NCI-H2171 (cell line): ENCODE measurements at regions not wholly inside any gene's neighbourhood (a gene's known extent, or its start where the extent isn't known, plus 50 kb on each side); places are given as distances from the start of the nearest gene placed in this dataset.
"Not testable (repeated sequence)": the region's sequence is repeated elsewhere in the genome, so short reads cannot be mapped to it uniquely, and the experiment has no call there.

Experiments used
- DNase-seq: peaks from one replicate; lab custom pipeline; 2025; lab: John Stamatoyannopoulos, UW

DNA sequence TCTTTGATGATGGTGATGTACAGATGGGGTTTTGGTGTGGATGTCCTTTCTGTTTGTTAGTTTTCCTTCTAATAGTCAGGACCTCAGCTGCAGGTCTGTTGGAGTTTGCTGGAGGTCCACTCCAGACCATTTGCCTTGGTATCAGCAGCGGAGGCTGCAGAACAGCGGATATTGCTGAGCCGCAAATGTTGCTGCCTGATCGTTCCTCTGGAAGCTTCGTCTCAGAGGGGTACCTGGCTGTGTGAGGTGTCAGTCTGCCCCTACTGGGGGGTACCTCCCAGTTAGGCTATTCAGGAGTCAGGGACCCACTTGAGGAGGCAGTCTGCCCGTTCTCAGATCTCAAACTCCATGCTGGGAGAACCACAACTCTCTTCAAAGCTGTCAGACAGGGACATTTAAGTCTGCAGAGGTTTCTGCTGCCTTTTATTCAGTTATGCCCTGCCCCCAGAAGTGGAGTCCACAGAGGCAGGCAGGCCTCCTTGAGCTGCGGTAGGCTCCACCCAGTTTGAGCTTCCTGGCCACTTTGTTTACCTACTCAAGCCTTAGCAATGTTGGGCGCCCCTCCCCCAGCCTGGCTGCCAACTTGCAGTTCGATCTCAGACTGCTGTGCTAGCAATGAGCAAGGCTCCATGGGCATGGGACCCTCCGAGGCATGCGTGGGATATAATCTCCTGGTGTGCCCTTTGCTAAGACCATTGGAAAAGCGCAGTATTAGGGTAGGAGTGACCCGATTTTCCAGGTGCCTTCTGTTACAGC is 264.5 kb downstream of the MATN1 start:
- DNase-seq = not testable (repeated sequence)

DNA sequence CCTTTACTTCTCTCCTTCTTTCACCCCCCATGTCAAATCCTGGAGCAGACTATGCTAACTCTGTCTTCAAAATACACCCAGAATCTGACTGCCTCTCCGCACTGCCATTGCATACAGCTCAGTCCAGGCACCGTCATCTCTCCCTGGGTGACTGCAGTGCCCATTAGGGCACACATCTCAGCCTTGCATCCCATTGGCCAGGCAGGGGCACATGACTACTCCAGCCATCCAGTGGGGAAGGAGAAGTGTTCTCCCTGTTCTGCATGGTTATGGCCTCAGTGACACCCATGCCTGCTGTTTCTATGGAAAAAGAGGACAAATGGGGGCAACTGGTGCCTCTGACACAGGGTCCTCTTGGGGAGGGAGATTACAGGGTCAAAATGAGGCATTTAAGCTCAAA is 270.5 kb downstream of the MATN1 start:
- DNase-seq = no peak

DNA sequence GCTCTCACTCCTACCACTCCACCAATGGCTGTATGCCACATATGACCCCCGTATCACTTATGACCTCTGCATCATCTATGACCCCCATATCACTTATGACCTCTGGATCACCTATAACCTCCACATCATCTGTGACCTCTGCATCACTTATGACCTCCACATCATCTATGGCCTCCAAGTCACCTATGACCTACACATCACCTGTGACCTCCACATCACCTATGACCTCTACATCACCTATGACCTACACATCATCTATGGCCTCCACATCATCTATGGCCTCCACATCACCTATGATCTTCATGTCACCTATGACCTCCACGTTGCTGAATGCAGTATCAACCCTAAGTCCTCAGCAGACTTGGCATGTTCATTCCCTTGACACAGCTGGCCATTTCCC is 271.2 kb downstream of the MATN1 start:
- DNase-seq = no peak

DNA sequence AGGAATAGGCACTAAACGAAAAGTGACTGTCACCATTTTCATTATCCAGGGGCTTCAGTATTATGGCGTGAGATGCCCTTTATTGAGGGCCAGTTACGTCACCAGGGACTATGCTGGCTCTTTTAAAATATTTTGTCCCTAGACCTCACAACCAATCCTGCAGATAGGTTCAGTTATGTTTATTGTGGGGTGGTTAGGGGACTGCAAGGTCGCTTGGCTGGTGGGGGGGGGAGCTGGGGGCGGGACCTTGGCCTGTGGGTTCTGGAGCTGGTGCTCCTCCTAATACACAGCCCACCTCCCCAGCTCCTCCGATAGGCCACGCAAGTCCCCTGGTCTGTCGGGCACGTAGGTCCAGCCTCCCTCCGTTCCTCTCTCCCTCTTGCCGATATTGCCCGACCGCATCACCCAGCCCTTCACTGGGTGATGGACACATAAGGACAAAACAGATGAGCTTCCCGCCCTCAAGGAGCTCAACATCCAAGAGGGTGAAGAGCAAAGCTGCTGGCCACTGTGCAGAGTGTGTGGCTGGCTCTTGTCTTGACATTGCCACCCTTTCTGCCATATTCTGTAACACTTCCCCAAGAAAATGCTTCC is 271.8 kb downstream of the MATN1 start:
- DNase-seq = no peak

DNA sequence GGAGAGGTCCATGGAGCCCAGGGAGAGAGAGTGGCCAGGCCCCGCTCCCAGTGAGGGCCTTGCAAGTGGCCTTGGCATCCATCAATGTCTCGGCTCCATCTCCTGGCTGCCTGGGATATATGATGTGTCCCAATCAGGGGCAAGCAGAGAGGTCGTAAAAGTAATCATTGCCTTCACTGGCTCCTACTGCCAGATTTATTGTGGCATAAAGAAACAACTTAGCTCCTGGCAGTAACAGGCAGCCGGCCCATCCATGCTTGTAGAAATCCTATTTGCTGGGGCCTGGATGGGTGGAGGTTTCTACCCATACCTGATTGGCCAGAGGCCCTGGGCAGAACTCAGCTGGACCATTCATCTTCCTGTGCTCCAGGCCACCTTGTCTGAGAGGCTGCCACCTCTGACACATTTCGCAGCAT is 272.6 kb downstream of the MATN1 start:
- DNase-seq = no peak

DNA sequence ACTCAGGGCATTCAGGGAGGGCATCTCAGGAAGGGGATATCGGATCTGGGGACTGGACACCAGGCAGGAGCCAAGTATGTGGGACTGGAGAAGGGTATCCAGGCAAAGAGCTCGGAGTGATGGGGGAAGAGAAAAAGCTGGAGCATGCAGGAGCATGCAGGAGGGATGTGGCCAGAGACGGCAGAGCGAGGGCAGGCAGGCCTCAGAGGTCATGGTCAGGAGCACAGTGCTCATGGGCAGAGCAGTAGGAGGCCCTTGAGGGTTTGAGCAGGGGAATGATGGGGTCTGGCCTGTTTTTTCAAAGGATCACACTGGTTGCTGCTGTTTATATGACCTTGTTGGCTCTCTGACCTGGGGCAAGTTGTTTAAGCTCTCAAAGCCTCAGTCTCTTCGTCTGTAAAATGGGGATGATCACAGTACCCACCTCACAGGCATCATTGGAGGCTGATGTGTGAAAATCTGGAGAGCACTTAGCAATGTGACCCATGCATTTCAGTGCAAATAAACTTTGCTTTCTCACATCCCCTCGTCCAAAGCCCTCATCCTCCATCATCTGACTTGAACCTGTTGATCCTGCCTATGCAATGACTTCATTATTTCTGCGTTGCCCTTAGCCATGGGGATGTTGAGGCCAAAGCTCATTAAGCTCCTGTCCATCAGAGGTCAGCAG is 273.1 kb downstream of the MATN1 start:
- DNase-seq = no peak

DNA sequence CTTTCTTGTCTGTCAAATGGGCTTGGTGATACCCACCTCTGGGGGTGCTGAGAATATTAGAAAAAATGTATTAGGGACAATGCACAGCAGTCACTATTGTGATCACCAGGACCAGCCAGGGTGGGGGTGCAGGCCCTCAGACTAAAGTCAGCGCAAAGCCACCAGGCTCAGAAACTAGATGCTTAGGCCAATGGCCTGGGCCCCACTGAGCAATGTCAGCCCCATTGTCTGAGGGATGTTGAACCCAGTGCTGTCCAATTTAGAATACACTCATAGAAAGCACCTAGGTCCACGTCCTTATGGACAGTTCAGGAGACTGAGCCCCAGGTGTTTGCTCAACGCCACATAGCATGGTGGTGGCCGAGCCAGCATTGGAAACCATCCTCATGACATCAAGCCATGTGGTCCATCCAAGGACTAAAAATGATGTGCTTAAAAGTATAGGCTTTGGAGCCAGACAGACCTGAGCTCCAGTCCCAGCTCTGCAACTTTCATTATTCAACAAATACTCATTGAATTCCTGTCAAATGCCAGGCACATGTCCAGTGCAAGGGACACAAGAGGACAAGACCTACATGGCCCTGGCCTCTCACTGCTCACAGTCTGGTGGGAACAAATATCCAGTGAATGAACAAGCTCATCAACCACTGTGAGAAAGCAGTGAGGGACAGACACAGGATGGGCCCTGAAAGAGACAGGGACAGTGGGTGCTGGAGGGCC is 273.8 kb downstream of the MATN1 start:
- no peak for DNase-seq

DNA sequence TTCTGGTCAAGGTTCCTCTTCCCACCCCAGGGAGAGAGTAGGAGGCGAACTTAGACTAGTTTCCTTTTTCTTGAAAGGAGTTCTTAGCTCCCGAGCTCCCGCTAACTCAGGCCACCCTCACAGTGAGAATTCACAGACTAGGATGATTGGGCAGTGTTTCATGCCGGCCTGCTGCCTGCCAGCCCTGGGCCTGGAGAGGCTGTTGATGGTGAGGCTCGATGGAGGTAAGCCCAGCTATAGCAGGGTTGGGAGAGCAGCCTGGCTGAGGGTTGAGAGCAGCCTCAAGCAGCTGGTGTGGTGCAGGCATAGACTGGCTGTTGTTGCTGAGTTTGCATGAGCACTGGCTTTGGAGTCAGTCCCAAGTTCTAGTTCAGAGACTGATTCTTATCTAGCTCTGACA is 274.4 kb downstream of the MATN1 start:
- no peak for DNase-seq

DNA sequence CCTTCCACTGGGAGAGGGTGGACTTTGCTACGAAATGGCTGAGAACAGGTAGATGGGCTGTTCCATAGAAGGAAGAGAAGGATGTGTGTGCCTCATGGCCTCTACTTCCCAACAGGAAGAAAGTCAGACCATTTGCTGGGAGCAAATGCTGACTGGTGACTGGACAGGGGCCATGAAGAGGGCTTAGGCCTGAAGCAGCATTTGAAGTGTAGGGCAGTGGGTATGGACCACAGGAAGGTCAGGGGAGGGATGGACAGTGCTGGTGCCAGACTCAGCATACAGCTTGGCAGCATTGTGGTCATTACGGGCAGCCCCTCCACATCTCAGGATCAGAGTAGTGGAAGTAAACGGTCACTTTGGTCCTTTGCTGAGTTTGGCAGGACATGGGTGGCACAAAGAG is 275.7 kb downstream of the MATN1 start:
- DNase-seq = no peak

DNA sequence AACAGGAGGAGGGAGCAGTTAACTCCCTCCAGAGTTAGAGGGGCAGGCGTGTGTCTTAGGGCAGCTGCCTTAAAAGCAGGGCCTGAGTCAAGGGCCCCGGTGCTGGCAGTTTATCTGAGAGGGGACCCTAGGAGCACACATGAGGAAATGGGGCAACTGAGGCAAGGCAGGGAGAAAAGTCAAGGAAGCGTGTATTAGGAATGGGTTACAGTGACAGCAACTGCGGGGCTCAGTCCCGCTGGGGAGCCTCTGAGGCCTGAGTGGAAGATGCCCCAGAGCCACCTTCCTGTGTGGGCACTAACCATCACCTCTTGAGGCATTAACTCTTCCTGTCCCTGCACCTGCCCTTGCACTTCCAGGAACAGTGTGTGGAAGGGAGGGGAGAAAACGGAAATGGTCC is 276.3 kb downstream of the MATN1 start:
- DNase-seq = no peak

DNA sequence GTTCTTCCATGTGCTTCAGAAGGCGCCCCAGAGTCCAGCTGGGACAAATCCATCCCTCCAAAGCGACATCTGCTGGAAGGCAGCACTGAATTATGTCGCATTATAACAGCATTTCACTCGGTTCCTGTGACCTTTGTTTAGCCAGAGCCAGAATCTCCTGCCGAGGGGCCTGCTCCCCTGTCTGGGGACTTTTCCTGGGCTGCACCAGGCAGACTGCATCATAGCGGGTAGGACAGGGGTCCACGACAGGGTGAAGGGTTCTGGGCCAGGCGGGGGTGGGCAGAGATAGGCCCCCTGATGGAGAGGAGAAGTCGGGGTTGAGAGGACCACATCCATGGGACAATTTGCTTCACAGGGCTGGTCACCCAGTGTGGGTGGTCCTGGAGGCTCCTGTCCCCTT is 276.9 kb downstream of the MATN1 start:
- DNase-seq = no peak

DNA sequence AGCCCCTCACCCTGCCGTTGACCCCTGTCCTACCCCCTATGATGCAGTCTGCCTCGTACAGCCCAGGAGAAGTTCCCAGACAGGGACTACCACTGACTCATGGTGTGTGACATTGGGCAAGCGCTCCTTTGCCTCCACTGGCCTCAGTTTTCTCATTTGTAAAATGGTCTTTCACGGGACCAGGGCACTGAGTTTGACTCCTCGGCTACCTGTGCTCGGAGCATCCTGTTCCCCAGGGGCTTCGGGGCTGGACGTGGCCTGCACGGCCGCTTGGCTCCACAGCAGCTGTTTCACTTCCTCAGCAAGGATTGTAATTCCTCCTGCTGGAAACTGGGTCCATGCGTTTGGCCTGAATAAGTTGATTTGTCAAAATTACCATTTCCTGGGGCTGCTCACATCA is 277.3 kb downstream of the MATN1 start:
- no peak for DNase-seq

DNA sequence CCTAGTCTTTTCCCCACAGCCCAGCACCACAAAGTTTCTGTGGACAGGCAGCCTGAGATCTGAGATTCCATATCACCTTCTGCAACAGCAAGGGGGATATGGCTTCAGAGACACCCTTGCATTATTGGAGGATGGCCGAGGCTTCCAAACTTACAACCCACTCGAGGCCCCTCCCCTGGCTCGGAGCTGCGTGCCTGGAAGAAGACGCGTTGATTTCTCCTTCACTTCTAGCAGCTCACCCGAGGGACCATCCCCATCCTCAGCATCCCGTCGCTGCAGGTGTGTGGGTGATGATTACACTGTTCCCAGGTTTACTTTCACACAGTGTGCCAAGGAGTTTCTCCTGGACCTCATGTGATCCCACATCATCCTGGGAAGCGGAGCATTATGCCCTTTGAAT is 277.9 kb downstream of the MATN1 start:
- DNase-seq = no peak

DNA sequence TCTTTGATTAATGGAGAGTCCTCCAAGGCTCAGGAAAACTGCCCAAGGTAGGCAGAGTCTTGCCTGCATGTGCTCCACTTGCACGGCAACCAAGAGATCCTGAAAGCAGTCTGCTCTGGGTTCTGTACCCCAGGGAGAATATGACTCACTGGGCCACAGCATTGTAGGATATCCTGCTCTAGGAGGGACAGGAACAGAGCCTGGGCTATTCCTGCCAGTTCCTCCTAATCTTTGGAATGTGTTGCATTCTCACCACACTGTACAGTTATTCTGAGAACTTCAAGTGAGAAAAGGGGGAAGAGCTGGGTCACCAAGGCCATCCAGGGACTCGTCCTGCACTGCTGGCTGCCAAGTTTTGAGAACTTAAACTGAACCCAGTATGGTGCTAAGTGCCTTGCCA is 278.5 kb downstream of the MATN1 start:
- no peak for DNase-seq

DNA sequence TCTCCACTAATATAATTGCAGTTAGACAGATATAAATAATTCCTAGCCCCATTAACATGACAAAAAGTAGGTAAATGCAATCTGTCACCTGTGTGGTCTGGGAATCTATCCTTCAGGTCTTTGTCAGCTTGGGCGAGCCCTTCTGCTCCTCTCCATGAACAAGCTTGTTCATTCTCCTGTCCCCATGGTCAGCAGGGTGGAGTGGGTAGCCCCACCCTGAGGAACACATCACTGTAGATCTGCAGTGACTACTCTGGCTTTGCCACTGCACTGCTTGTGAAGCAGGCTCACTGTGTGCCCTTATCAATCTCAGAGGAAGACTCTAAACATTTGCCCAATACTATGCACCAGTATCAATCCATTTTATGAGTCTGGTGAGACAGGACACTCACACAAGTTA is 279.0 kb downstream of the MATN1 start:
- DNase-seq = no peak

DNA sequence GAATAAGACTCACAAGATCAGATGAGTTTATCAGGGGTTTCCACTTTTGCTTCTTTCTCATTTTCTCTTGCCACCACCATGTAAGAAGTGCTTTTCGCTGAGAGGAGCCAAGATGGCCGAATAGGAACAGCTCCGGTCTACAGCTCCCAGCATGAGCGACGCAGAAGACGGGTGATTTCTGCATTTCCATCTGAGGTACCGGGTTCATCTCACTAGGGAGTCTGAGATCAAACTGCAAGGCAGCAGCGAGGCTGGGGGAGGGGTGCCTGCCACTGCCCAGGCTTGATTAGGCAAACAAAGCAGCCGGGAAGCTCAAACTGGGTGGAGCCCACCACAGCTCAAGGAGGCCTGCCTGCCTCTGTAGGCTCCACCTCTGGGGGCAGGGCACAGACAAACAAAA is 285.1 kb downstream of the MATN1 start:
- DNase-seq = not testable (repeated sequence)

DNA sequence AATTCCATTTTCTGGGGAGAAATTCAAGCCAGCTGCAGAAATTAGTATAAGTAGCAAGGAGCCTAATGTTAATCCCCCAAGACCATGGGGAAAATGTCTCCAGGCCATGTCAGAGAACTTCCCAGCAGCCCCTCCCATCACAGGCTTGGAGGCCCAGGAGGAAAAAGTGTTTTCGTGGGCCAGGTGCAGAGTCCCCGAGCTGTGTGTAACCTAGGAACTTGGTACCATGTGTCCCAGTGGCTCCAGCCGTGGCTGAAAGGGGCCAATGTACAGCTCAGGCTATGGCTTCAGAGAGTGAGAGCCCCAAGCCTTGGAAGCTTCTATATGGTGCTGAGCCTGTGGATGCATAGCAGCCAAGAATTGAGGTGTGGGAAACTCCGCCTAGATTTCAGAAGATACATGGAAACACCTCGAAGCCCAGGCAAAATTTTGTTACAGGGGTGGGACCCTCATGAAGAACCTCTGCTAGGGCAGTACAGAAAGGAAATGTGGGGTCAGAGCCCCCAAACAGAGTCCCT is 286.3 kb downstream of the MATN1 start:
- no peak for DNase-seq

DNA sequence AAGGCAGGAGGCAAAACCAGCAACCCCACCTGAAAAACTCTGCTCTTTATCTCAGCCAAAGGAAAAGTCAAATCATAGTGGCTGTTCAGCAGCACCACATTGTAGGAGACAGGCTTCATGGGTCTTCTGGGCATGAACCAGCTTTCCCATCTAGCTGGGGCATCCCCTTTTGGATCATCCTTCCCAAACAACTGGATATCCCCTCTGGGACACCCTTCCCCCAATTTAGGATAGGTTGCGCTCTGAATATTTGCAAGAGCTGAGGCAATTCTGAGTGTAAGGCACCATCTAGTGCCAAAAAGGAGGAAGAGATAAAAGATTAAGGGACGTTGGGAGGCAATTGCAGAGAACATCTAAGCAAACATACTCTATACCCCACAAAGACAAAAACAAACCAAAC is 295.8 kb downstream of the MATN1 start:
- no peak for DNase-seq

DNA sequence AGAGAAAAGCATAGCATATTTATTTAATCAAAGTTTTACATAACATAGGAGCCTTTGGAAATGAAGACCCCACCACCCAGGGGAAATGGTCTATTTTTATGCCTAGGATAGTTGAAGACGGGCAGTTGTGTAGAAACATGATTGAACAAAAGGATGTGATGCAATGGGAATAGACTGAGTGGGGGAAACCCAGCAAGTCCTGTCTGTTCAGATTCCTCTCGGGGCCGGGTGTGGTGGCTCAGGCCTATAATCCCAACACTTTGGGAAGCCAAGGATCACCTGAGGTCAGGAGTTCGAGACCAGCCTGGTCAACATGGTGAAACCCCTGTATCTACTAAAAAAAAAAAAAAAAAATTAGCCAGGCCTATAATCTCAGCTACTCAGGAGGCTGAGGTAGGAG is 298.3 kb downstream of the MATN1 start:
- no peak for DNase-seq

DNA sequence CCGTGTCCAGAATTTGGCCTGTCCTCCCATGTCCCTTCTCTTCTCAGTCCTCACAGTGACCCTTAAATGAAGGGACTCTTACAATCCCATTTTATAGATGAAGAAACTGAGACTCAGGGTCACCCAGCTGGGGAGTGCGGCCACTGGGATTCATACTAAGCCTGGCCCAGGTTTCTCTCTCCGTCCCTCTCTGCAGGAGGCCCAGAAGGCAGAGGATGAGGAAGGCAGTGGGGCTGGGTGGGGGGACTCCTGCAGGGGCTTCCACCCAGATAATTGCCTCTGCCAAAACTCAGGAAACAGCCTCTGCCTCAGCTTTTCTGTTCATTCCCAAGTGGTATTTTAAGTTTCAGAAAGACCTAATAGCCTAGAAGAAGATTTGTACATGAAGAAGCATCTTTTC is 299.8 kb downstream of the MATN1 start:
- no peak for DNase-seq

DNA sequence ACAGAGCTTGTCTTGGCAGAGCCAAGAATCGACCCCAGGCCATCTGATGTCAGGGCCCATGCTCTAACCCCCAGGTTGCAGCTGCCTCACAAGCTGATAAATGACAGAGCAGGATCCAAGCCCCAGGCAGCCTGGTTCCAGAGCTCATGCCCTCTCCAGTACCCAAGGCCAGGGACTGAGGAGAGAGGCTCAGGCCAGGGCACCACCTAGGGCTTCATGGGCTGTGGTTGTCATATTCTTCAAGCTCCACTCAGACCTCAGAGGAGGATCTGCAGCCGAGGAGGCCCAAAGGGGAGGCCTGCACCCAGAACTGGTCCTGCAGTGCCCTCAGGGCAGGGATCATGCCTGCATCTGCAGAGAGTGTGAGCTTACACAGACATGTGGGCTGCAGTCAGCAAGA is 301.1 kb downstream of the MATN1 start:
- DNase-seq = no peak

DNA sequence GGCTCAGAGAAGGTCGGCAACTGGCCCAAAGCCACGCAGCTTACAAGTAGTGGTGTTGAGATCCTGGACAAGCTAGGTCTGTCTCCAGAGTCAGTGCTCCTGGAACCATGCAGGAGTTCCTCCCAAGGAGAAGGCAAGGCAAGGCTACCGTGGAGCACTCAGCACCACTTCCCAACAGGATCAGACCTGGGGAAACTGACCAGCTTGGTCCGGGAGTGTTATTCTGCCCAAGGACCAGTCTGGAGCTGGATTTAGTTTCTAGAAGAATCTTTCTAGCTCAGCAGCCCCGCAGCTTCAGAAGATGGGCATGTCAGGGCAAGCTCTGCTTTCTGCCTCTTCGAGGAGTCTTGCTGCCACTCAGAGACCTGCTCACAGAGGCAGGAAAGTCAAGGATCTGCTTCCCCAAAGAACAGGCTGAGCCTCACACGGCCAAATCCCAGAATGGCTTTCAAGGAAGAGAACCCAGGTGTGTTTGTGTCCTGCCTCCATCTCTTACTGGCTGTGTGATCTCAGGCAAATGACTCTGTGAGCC is 302.8 kb downstream of the MATN1 start:
- no peak for DNase-seq
